ENCODE measurements at regions not wholly inside any gene's neighbourhood (a gene's known extent, or its start where the extent isn't known, plus 50 kb on each side); places are given as distances from the start of the nearest gene placed in this dataset.
"Not testable (repeated sequence)": the region's sequence is repeated elsewhere in the genome, so short reads cannot be mapped to it uniquely, and the experiment has no call there.

- not testable (repeated sequence) for DNase-seq
These were observed 176.1 kb downstream of the TRIM43 start for GRCh38 chr2:95767950-95768349.

GRCh38 chr2:95769256-95769655 lies 177.5 kb downstream of the TRIM43 start:
- DNase-seq = not testable (repeated sequence)

GRCh38 chr2:95770726-95771125 lies 178.9 kb downstream of the TRIM43 start:
- not testable (repeated sequence) for DNase-seq

- DNase-seq = not testable (repeated sequence)
These were observed 182.8 kb downstream of the TRIM43 start for GRCh38 chr2:95774322-95775192.

- DNase-seq = not testable (repeated sequence)
These were observed 183.4 kb downstream of the TRIM43 start for GRCh38 chr2:95775193-95775531.
